Stimulated activated CD4-positive, alpha-beta T cell treated with anti-CD3 and anti-CD28 coated beads, Interleukin-4, amount 100 ng/mL, for 48 hours (primary cell): ENCODE measurements at regions not wholly inside any gene's neighbourhood (a gene's known extent, or its start where the extent isn't known, plus 50 kb on each side); places are given as distances from the start of the nearest gene placed in this dataset.
A peak's percentile ranks its signal among the peaks of the same experiment; 100 is the strongest.

Experiments used
- DNase-seq, 2 donors: peaks; one replicate each; pipeline ENCODE4 v3.0.0-alpha.2; 2020; ENCODE audit warnings: low read depth in 2 of 2

GRCh38 chr3:10702961-10703740 lies 112.9 kb upstream of the SLC6A11 start:
- DNase-seq, result peak; percentile 10 to 21

GRCh38 chr3:10703875-10704274 lies 112.2 kb upstream of the SLC6A11 start:
- no peak for DNase-seq

- no peak for DNase-seq
Measured at GRCh38 chr3:10706156-10706739, 109.8 kb upstream of the SLC6A11 start.

GRCh38 chr3:10706740-10707399 lies 109.2 kb upstream of the SLC6A11 start:
- no peak for DNase-seq

DNA sequence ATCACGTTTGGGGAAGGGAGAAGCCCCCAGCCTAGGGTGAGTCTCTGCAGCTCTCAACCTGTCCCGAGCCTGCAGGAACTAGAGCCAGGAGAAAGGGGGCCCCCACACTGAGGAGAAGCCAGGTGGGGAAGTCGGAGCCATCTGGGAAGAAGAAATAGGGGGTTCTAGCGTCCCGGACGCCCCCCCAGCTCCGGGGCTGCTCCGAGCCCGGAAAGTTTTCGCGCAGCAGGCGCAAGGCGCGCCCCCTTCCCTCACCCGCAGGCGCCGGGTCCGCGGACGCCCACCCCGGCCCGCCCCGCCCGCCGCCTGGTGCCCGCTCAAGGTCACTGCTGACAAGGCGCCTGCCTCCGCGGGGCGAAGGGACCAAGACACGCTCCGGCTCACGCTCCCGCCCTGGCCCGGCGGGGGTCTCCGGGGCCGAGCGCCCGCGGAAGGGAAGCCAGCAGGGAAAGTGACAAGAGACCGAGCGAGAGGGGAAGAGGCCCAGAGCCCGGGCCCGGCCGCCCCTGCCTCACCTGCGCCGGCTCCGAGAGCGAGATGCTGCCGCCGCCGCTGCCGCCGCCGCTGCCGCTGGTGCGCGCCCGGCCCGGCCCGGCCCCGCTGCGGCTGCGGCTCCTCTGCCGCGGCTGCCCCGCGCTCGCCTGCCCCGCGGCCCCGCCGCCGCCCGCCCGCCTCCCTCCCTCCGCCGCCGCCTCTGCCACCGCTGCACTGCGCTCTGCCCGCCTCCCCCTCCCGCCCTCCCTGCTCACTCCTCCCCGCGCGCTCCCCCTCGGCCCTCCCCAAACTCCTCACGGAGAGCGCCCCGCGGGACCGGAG lies 108.4 kb upstream of the SLC6A11 start:
- no peak for DNase-seq

DNA sequence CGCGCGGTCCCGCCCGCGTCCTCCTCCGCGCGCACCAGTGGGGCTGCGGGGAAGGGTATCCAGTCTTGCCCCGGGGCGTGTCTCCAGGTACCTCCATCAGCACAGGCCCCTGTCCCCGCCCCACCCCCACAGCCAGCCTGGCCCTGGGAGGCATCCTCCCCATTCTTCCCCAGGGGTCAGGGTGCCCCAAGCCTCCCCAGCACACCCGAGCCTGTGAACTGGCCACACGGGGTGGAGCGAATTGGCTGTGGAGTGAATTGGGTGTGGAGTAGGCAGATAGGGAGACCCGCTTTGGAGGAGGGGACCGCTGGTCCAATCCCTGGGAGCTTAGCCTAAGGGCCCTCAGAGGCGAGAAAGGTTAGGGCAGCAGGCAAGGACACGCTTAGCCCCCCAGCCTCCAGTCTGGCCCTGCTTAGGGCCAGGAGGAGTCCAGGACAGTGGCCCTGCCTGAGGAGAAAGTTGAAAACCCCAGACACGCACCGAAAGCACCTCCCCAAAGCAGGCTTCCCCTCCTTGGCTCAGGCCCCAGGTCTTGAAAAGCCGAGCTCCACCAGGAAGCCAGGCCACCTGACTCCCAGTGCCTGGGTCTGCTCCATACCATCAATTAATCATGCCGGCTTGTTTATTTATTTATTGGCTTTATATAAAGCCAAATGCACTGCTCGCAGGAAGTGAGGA lies 107.7 kb upstream of the SLC6A11 start:
- no peak for DNase-seq

DNA sequence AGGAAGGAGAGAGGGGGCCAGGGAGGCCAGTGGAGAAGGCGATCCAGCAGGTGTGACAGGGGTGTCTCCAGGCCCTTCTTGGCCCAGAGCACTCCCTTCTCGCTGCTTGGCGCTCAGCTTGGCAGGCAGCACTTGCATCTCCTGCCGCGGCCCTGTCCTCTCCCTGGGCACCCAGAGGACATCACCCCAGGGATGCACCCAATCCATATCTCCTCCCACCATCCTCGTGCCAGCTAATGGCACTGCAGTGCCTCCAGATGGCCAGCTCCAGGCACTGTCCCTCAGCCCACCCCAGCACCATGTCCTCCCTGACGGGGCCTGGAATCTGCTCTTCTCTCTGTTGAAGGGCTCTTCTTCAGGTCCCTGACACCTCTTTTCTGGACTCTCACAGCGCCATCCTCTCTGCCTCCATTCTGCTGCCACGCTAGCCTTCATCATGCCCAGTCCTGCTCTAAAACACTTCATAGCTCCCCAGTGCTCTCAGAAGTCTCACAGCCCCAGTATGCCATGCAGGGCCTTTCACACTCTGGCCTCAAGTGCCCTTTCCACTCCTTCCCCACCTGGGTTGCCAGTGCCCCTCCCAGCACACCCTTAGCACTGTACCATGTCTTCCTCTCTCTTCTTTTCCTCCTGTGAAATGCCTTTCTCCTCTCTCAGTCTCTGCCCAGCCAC lies 106.8 kb upstream of the SLC6A11 start:
- no peak for DNase-seq

- DNase-seq, result no peak
Measured at GRCh38 chr3:10712121-10712520, 103.9 kb upstream of the SLC6A11 start.

DNA sequence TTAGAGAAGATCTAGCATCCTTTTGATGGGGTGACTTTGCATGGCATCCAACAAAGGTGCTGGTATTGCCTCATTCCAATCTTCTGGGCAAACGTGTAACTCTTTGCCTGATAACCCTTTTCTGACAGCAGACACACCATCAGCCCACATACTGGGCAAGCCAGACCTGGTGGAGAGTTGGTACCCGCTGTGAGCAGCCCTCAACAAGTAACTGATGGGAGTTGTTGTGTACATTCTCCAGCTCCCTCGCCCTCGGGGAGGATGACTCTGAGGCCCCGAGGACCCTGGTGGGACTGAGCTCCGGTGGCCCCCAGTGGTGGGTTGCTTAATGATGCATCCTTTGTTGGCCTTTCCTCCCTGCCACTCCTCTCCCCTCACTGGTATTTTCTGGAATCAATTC lies 102.4 kb upstream of the SLC6A11 start:
- no peak for DNase-seq

DNA sequence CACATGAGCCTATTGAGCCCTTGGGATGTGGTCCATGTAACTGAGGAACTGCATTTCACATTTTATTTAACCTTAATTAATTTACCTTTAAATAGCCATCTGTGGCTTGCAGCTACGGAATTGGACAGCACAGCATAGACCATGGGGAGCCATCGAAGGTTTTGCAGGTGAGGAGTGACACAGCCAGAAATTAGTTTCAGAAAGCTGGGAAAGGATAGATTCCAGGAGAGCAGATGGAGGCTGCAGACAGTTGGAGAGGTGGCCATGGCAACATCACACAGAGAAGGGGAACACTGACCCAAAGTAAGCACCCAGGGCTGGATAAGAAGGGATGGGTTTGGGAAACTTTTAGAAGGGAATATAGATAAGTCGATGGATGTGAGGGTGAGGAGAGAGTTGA lies 100.1 kb upstream of the SLC6A11 start:
- no peak for DNase-seq

GRCh38 chr3:10716964-10717363 lies 99.1 kb upstream of the SLC6A11 start:
- DNase-seq, result no peak

DNA sequence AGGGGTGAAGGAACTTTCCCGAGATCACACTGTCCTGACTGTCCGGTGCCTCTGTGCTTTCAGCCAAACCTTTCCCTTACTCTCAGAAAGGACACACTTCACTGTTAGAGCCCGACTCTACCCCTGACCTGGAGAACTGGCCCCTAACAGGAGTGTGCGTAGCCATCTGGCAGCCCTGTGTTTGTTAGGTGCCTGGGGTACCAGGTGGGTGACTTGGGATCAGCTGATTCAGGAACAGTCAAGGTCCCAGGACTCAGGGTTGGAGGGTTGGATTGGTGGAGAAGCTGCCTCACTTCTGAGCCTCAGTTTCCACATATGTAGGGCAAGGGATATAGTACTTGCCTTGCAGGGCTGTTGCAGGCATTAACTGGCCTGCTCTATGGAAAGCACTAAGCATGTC lies 98.3 kb upstream of the SLC6A11 start:
- DNase-seq, result no peak

DNA sequence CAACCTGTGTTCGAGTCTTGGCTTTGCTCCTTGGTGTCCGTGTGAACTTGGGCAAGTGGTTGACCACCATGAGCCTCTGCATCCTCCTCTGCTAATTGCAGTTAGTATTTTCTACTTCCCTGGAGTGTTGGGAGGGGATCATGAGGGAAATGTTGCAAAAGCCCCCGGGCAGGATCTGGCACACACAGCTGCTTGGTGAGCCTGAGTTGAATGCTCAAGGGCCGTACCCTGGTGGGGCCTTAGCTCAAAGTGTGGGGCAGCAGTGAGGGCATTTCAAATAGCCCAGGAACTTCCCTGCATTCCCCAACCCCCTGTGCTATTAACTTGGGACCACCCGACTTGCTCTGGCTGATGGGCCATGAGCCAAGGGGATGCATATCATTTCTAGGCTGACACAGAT lies 94.9 kb upstream of the SLC6A11 start:
- no peak for DNase-seq

DNA sequence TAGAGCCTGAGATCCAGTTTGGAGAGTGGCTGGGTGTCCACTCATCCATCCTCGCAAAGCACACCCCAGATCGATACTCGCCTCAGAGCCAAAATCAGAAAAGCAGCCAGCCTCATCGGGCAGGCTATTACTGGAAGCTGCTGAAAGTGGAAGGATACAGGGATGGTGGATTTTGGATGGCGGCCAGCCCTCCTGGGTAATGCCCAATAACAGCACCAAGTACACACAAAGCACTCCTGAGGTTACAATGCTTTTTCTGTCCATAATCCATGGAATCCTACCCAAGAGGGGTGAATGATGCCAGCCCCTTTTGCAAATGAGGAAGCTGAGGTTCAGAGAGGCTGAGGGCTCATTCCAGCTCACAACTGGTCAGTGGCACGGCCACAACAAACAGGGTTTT lies 93.1 kb upstream of the SLC6A11 start:
- no peak for DNase-seq

GRCh38 chr3:10723991-10724390 lies 92.0 kb upstream of the SLC6A11 start:
- DNase-seq, result no peak

GRCh38 chr3:10725067-10725466 lies 91.0 kb upstream of the SLC6A11 start:
- no peak for DNase-seq

DNA sequence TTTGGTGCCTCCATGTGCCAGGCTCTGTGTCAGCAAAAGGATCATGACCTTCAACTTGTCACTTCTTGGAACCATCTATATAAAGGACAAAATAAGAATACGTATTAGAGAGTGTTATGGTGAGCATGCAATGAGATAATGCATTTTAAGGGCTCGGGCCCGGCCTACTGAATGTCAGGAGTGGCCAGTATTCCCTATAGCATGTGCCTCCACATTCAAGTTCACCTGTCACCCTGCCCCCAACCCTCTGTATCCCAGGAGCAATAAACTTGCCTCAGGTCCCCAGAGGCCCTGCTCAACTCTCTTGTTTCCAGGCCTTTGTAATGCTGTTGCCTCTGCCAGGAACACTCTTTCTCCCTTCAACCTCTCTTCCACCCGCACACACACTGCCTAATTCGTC lies 90.2 kb upstream of the SLC6A11 start:
- no peak for DNase-seq

- no peak for DNase-seq
Measured at GRCh38 chr3:10726787-10727186, 89.2 kb upstream of the SLC6A11 start.

- no peak for DNase-seq
Measured at GRCh38 chr3:10729439-10729838, 86.6 kb upstream of the SLC6A11 start.

- no peak for DNase-seq
Measured at GRCh38 chr3:10732292-10732691, 83.7 kb upstream of the SLC6A11 start.

DNA sequence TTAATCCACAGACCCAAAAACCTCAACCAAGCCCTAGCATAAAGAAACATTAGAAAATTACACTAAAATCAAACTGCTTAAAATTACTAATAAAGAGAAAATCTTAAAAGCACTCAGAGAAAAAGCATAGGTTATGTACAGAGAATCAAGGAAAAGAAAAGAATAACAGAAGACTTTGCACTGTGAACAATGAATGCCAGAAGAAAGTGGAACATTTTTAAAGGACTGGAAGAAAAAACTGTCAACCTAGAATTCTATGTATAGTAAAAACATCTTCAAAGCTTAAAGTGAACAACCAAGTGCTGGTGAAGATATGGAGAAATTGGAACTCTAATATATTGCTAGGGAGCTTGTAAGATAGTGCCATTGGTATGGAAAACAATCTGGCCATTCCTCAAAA lies 82.7 kb upstream of the SLC6A11 start:
- no peak for DNase-seq
